GM06990 (cell line): ENCODE measurements at regions not wholly inside any gene's neighbourhood (a gene's known extent, or its start where the extent isn't known, plus 50 kb on each side); places are given as distances from the start of the nearest gene placed in this dataset.

Source experiments
- DNase-seq: peaks from one replicate; pipeline ENCODE4 v3.0.0-alpha.2; 2011; ENCODE audit not compliant: insufficient read length; ENCODE audit errors: extremely low read depth
- H3K27me3 ChIP-seq: replicated peaks from 2 replicates; pipeline ENCODE4 v1.6.0; 2011; ENCODE audit warnings: low read length; ENCODE audit not compliant: control insufficient read depth, insufficient read depth
- H3K36me3 ChIP-seq: 2 replicates; pipeline ENCODE4 v1.5.1; 2011; ENCODE audit warnings: low read length; ENCODE audit not compliant: control insufficient read depth, insufficient read depth
- H3K4me3 ChIP-seq: replicated peaks from 2 replicates; pipeline ENCODE4 v1.5.1; 2011; ENCODE audit warnings: low read depth, mild to moderate bottlenecking, control low read depth, low read length
- CTCF ChIP-seq: IDR thresholded peaks from 2 replicates; pipeline ENCODE4 v1.5.1; 2011; ENCODE audit warnings: low read length, control low read depth, mild to moderate bottlenecking, inconsistent platforms; ENCODE audit not compliant: insufficient read depth, poor library complexity, severe bottlenecking

- H3K36me3 ChIP-seq: no peaks in the 10 kb centered on the region
- no peak for DNase-seq
- TF ChIP-seq CTCF: no peak
- H3K4me3 ChIP-seq: no peak overlapping the region
- H3K27me3 ChIP-seq: no peaks in the 10 kb centered on the region
Observed at GRCh38 chr18:4908328-4908727, 288.7 kb downstream of the AKAIN1 start.

GRCh38 chr18:4906856-4907255, 290.2 kb downstream of the AKAIN1 start:
- TF ChIP-seq CTCF: no peak
- Histone ChIP-seq H3K27me3 (no peaks in the 10 kb centered on the region), H3K4me3 (no peak overlapping the region), H3K36me3 (no peaks in the 10 kb centered on the region)
- DNase-seq: no peak

GRCh38 chr18:4888251-4889040, 308.6 kb downstream of the AKAIN1 start:
- no peak overlapping the region for H3K4me3 ChIP-seq
- TF ChIP-seq CTCF: no peak
- DNase-seq: no peak
- no peaks in the 10 kb centered on the region for H3K27me3 ChIP-seq
- H3K36me3 ChIP-seq: no peaks in the 10 kb centered on the region

- Histone ChIP-seq H3K27me3 (no peaks in the 10 kb centered on the region), H3K36me3 (no peaks in the 10 kb centered on the region), H3K4me3 (no peak overlapping the region)
- no peak for TF ChIP-seq CTCF
- no peak for DNase-seq
Observed at GRCh38 chr18:4878480-4878879, 318.6 kb downstream of the AKAIN1 start.

GRCh38 chr18:4871197-4871596, 325.9 kb downstream of the AKAIN1 start:
- TF ChIP-seq CTCF: no peak
- peak; percentile 1 for DNase-seq
- H3K27me3 ChIP-seq: no peaks in the 10 kb centered on the region
- H3K4me3 ChIP-seq: no peak overlapping the region
- H3K36me3 ChIP-seq: no peaks in the 10 kb centered on the region

GRCh38 chr18:4870177-4870773, 326.8 kb downstream of the AKAIN1 start:
- H3K36me3 ChIP-seq: no peaks in the 10 kb centered on the region
- DNase-seq: no peak
- no peak overlapping the region for H3K4me3 ChIP-seq
- H3K27me3 ChIP-seq: no peaks in the 10 kb centered on the region
- no peak for TF ChIP-seq CTCF
